H9 (cell line): ENCODE measurements at regions not wholly inside any gene's neighbourhood (a gene's known extent, or its start where the extent isn't known, plus 50 kb on each side); places are given as distances from the start of the nearest gene placed in this dataset.

ENCODE experiments used
- DNase-seq: peaks from one replicate; pipeline ENCODE4 v3.0.0-alpha.2; 2017
- H2AFZ ChIP-seq: one replicate; pipeline ENCODE4 v1.6.1; 2013; ENCODE audit warnings: mild to moderate bottlenecking, low read length, control low read depth, moderate library complexity
- H2AK5ac ChIP-seq: 2 replicates; pipeline ENCODE4 v1.6.1; 2013; ENCODE audit warnings: low read length, control low read depth, mixed read lengths; ENCODE audit not compliant: insufficient read length
- H2BK120ac ChIP-seq: one replicate; pipeline ENCODE4 v1.6.1; 2013; ENCODE audit warnings: low read depth, mild to moderate bottlenecking, low read length, control low read depth, inconsistent platforms; ENCODE audit not compliant: poor library complexity, severe bottlenecking
- H2BK12ac ChIP-seq: 2 replicates; pipeline ENCODE4 v1.6.1; 2013; ENCODE audit warnings: low read length, control low read depth, mixed read lengths, low read depth; ENCODE audit not compliant: insufficient read length
- H2BK15ac ChIP-seq: 2 replicates; pipeline ENCODE4 v1.6.1; 2013; ENCODE audit warnings: low read depth, low read length, control low read depth
- H2BK20ac ChIP-seq: one replicate; pipeline ENCODE4 v1.6.1; 2013; ENCODE audit warnings: low read depth, mild to moderate bottlenecking, low read length, control low read depth, inconsistent platforms; ENCODE audit not compliant: poor library complexity, severe bottlenecking
- H2BK5ac ChIP-seq: 2 replicates; pipeline ENCODE4 v1.6.1; 2013; ENCODE audit warnings: low read length, control low read depth, mixed read lengths; ENCODE audit not compliant: insufficient read length
- H3K14ac ChIP-seq: 2 replicates; pipeline ENCODE4 v1.6.1; 2013; ENCODE audit warnings: low read length, control low read depth; ENCODE audit not compliant: insufficient read depth
- H3K18ac ChIP-seq: 2 replicates; pipeline ENCODE4 v1.6.1; 2013; ENCODE audit warnings: low read depth, mild to moderate bottlenecking, mixed read lengths, low read length, control low read depth; ENCODE audit not compliant: insufficient read length
- H3K23ac ChIP-seq: 2 replicates; pipeline ENCODE4 v1.6.1; 2013; ENCODE audit warnings: low read length, control low read depth, mixed read lengths, low read depth; ENCODE audit not compliant: insufficient read length
- H3K23me2 ChIP-seq: 2 replicates; pipeline ENCODE4 v1.6.1; 2013; ENCODE audit warnings: low read depth, mild to moderate bottlenecking, mixed read lengths, low read length, control low read depth; ENCODE audit not compliant: insufficient read length, poor library complexity, severe bottlenecking
- H3K27ac ChIP-seq: 2 replicates; pipeline ENCODE4 v1.5.1; 2013; ENCODE audit warnings: low read length, control low read depth, mixed read lengths, low read depth; ENCODE audit not compliant: insufficient read length
- H3K27me3 ChIP-seq: 2 replicates; pipeline ENCODE4 v1.6.1; 2013; ENCODE audit warnings: low read length, control low read depth, inconsistent platforms; ENCODE audit not compliant: insufficient read depth
- H3K4ac ChIP-seq: 2 replicates; pipeline ENCODE4 v1.6.1; 2013; ENCODE audit warnings: low read depth, mild to moderate bottlenecking, control low read depth, inconsistent platforms, low read length, moderate library complexity
- H3K4me1 ChIP-seq: 2 replicates; pipeline ENCODE4 v1.6.1; 2013; ENCODE audit warnings: low read length, control low read depth, inconsistent platforms; ENCODE audit not compliant: insufficient read depth
- H3K4me2 ChIP-seq: 2 replicates; pipeline ENCODE4 v1.6.1; 2013; ENCODE audit warnings: low read length, control low read depth, mixed read lengths; ENCODE audit not compliant: insufficient read length, insufficient read depth
- H3K56ac ChIP-seq: 2 replicates; pipeline ENCODE4 v1.6.1; 2013; ENCODE audit warnings: low read depth, mild to moderate bottlenecking, mixed read lengths, low read length, control low read depth; ENCODE audit not compliant: insufficient read length
- H3K79me1 ChIP-seq: 2 replicates; pipeline ENCODE4 v1.6.1; 2013; ENCODE audit warnings: low read depth, mild to moderate bottlenecking, moderate library complexity, low read length, control low read depth, inconsistent platforms; ENCODE audit not compliant: insufficient read depth, poor library complexity, severe bottlenecking
- H3K79me2 ChIP-seq: 2 replicates; pipeline ENCODE4 v1.6.1; 2013; ENCODE audit warnings: low read length, control low read depth, inconsistent platforms; ENCODE audit not compliant: insufficient read depth
- H3K9ac ChIP-seq: 2 replicates; pipeline ENCODE4 v1.6.1; 2013; ENCODE audit warnings: low read length, control low read depth, mixed read lengths; ENCODE audit not compliant: insufficient read length; ENCODE audit errors: extremely low read depth
- H3K9me3 ChIP-seq: one replicate; pipeline ENCODE4 v1.6.1; 2013; ENCODE audit warnings: low read depth, low read length, inconsistent platforms; ENCODE audit not compliant: control insufficient read depth
- H3T11ph ChIP-seq: one replicate; pipeline ENCODE4 v1.6.1; 2013; ENCODE audit warnings: mild to moderate bottlenecking, low read length, control low read depth, inconsistent platforms
- H4K20me1 ChIP-seq: one replicate; pipeline ENCODE4 v1.6.1; 2013; ENCODE audit not compliant: control insufficient read depth, insufficient read length, insufficient read depth
- H4K5ac ChIP-seq: 2 replicates; pipeline ENCODE4 v1.6.1; 2013; ENCODE audit warnings: low read depth, mild to moderate bottlenecking, mixed read lengths, low read length, control low read depth; ENCODE audit not compliant: insufficient read length
- H4K8ac ChIP-seq: replicated peaks from 2 replicates; pipeline ENCODE4 v1.6.1; 2013; ENCODE audit warnings: low read length, control low read depth, mixed read lengths, low read depth; ENCODE audit not compliant: insufficient read length
- H4K91ac ChIP-seq: 2 replicates; pipeline ENCODE4 v1.6.1; 2013; ENCODE audit warnings: low read depth, mild to moderate bottlenecking, moderate library complexity, mixed read lengths, low read length, control low read depth; ENCODE audit not compliant: insufficient read length
- H3K27ac Mint-ChIP-seq, 3 experiments: 2 replicates in 2 of 3; 3 replicates in 1 of 3; pipeline ENCODE4 v1.8.0; 2020 to 2021; ENCODE audit warnings: mixed read lengths in 3 of 3, mild to moderate bottlenecking in 1 of 3, moderate library complexity in 1 of 3
- H3K27me3 Mint-ChIP-seq: 2 replicates; pipeline ENCODE4 v1.8.0; 2021; ENCODE audit warnings: low read depth, mild to moderate bottlenecking, moderate library complexity, mixed read lengths
- H3K36me3 Mint-ChIP-seq, 3 experiments: 2 replicates in 2 of 3; 3 replicates in 1 of 3; pipeline ENCODE4 v1.8.0; 2020 to 2021; ENCODE audit warnings: low read depth in 3 of 3, mixed read lengths in 3 of 3; ENCODE audit not compliant: insufficient read depth in 1 of 3
- H3K4me1 Mint-ChIP-seq, 2 experiments: 2 replicates each; pipeline ENCODE4 v1.8.0; 2020; ENCODE audit warnings: mixed read lengths in 2 of 2
- H3K4me3 Mint-ChIP-seq, 2 experiments: 2 replicates in 1 of 2; 3 replicates in 1 of 2; pipeline ENCODE4 v1.8.0; 2020 to 2021; ENCODE audit warnings: mild to moderate bottlenecking in 2 of 2, mixed read lengths in 2 of 2, moderate library complexity in 1 of 2
- H3K9me3 Mint-ChIP-seq, 2 experiments: 2 replicates in 1 of 2; 3 replicates in 1 of 2; pipeline ENCODE4 v1.8.0; 2020; ENCODE audit warnings: mild to moderate bottlenecking in 2 of 2, mixed read lengths in 2 of 2, moderate library complexity in 1 of 2
- CTCF ChIP-seq: fragments of 200-600 bp; sonication (generic); conservative IDR thresholded peaks from 3 replicates; pipeline ENCODE4 v1.8.0; 2021; ENCODE audit warnings: antibody characterized with exemption, mild to moderate bottlenecking
- WGBS: extraction: QIAGEN DNeasy Blood & Tissue Kit; methylation state at CpG from one replicate; pipeline ENCODE4 v1.1.7; 2013; ENCODE audit warnings: missing lambda C conversion rate, low lambda C conversion rate, mixed read lengths; ENCODE audit not compliant: insufficient read length; ENCODE audit errors: extremely low coverage; 5-methylcytosine and 5-hydroxymethylcytosine counted together

- no peak overlapping the region for H3K56ac ChIP-seq
- Mint-ChIP-seq H3K4me3 (no peak overlapping the region), H3K4me1 (peaks cover 30 to 34% of the 10 kb centered on the region in 2 experiments), H3K27ac (no peak overlapping the region), H3K36me3 (no peaks in the 10 kb centered on the region; a peak in 1 of 7 replicates), H3K27me3 (no peaks in the 10 kb centered on the region), H3K9me3 (no peaks in the 10 kb centered on the region; a peak in 1 of 5 replicates)
- no peak overlapping the region for H2BK120ac ChIP-seq
- no peaks in the 10 kb centered on the region for H3K23me2 ChIP-seq
- no peak for DNase-seq
- H3K23ac ChIP-seq: no peak overlapping the region
- H3K27ac ChIP-seq: no peak overlapping the region
- H3K9me3 ChIP-seq: no peaks in the 10 kb centered on the region
- H2BK15ac ChIP-seq: no peak overlapping the region
- no peak for TF ChIP-seq CTCF
- H3K4ac ChIP-seq: no peak overlapping the region
- no peaks in the 10 kb centered on the region for H3K27me3 ChIP-seq
- H2BK12ac ChIP-seq: no peak overlapping the region
- no peaks in the 10 kb centered on the region for H3K4me1 ChIP-seq
- no peak overlapping the region for H4K91ac ChIP-seq
- no peaks in the 10 kb centered on the region for H3K79me2 ChIP-seq
- H3K18ac ChIP-seq: no peak overlapping the region
- H3T11ph ChIP-seq: no peak overlapping the region
- H4K5ac ChIP-seq: no peak overlapping the region
- no peaks in the 10 kb centered on the region for H3K79me1 ChIP-seq
- no peak overlapping the region for H3K14ac ChIP-seq
- H2BK20ac ChIP-seq: no peak overlapping the region
- H4K8ac ChIP-seq: no peak overlapping the region
- no peak overlapping the region for H2AFZ ChIP-seq
- H3K4me2 ChIP-seq: no peak overlapping the region
- H2AK5ac ChIP-seq: no peak overlapping the region
- no peak overlapping the region for H3K9ac ChIP-seq
- no peak overlapping the region for H2BK5ac ChIP-seq
- H4K20me1 ChIP-seq: no peaks in the 10 kb centered on the region
- no CpG with 5 or more reads among the region's 4 CpGs for WGBS
These were observed 366.4 kb upstream of the RIOK2 start for GRCh38 chr5:97549496-97549895.
